ENCODE measurements at regions not wholly inside any gene's neighbourhood (a gene's known extent, or its start where the extent isn't known, plus 50 kb on each side); places are given as distances from the start of the nearest gene placed in this dataset.

GRCh38 chr2:128452536-128453530, 134.2 kb upstream of the HS6ST1 start:
- no peak for DNase-seq

GRCh38 chr2:128454980-128455720, 136.5 kb upstream of the HS6ST1 start:
- no peak for DNase-seq

GRCh38 chr2:128455721-128456050, 137.0 kb upstream of the HS6ST1 start:
- no peak for DNase-seq

- DNase-seq = no peak
Measured at GRCh38 chr2:128456281-128456680, 137.6 kb upstream of the HS6ST1 start.

GRCh38 chr2:128457006-128457604, 138.4 kb upstream of the HS6ST1 start:
- DNase-seq = no peak

- no peak for DNase-seq
Measured at GRCh38 chr2:128457716-128458115, 139.0 kb upstream of the HS6ST1 start.

GRCh38 chr2:128458505-128458904, 139.8 kb upstream of the HS6ST1 start:
- no peak for DNase-seq

- no peak for DNase-seq
Measured at GRCh38 chr2:128464456-128464855, 145.8 kb upstream of the HS6ST1 start.

- no peak for DNase-seq
Measured at GRCh38 chr2:128465246-128466170, 146.8 kb upstream of the HS6ST1 start.

GRCh38 chr2:128466376-128466775, 147.7 kb upstream of the HS6ST1 start:
- DNase-seq = no peak

- DNase-seq = no peak
Measured at GRCh38 chr2:128466776-128467175, 148.1 kb upstream of the HS6ST1 start.

- DNase-seq = no peak
Measured at GRCh38 chr2:128467321-128467969, 148.8 kb upstream of the HS6ST1 start.

GRCh38 chr2:128468186-128468920, 149.7 kb upstream of the HS6ST1 start:
- DNase-seq = no peak

GRCh38 chr2:128469203-128469602, 150.5 kb upstream of the HS6ST1 start:
- DNase-seq = no peak

GRCh38 chr2:128469875-128470274, 151.2 kb upstream of the HS6ST1 start:
- DNase-seq = no peak

- DNase-seq = no peak
Measured at GRCh38 chr2:128472789-128473174, 154.1 kb upstream of the HS6ST1 start.

- DNase-seq = no peak
Measured at GRCh38 chr2:128473175-128474035, 154.7 kb upstream of the HS6ST1 start.

- DNase-seq = no peak
Measured at GRCh38 chr2:128474036-128474955, 155.6 kb upstream of the HS6ST1 start.

- no peak for DNase-seq
Measured at GRCh38 chr2:128474962-128475361, 156.3 kb upstream of the HS6ST1 start.
